Esophagus squamous epithelium (tissue), 5 donors: ENCODE measurements at regions not wholly inside any gene's neighbourhood (a gene's known extent, or its start where the extent isn't known, plus 50 kb on each side); places are given as distances from the start of the nearest gene placed in this dataset.

ENCODE experiments used
- DNase-seq: peaks from one replicate; lab custom pipeline; 2025; lab: John Stamatoyannopoulos, UW
- H3K27ac ChIP-seq, 4 donors: fragments of 200-600 bp; sonication (generic); one replicate each; pipeline ENCODE4 v1.5.1; 2016 to 2019; ENCODE audit warnings: mild to moderate bottlenecking in 1 of 4
- H3K27me3 ChIP-seq, 4 donors: fragments of 200-600 bp; sonication (generic); 1 replicate in 3 of 4; 2 replicates in 1 of 4; pipeline versions ENCODE4 v1.5.1 to v1.6.0; 2017 to 2021; ENCODE audit warnings: antibody characterized with exemption in 1 of 4
- H3K36me3 ChIP-seq, 3 donors: fragments of 200-600 bp; sonication (generic); one replicate each; pipeline ENCODE4 v1.5.1; 2016 to 2019
- H3K4me1 ChIP-seq, 3 donors: fragments of 200-600 bp; sonication (generic); one replicate each; pipeline ENCODE4 v1.5.1; 2017 to 2019
- H3K4me3 ChIP-seq, 4 donors: fragments of 200-600 bp; sonication (generic); 1 replicate in 3 of 4; 2 replicates in 1 of 4; pipeline ENCODE4 v1.5.1; 2016 to 2019; ENCODE audit warnings: mild to moderate bottlenecking in 2 of 4, moderate library complexity in 1 of 4
- H3K9me3 ChIP-seq, 3 donors: fragments of 200-600 bp; sonication (generic); one replicate each; pipeline ENCODE4 v1.5.1; 2016 to 2019
- CTCF ChIP-seq, 6 experiments: fragments of 450-650 bp in 4 of 6; fragments of 200-600 bp in 2 of 6; sonication (generic) in 2 of 6; IDR thresholded peaks; one replicate each; pipeline ENCODE4 v1.5.1; 2016 to 2019; ENCODE audit warnings: antibody characterized with exemption in 6 of 6, mild to moderate bottlenecking in 4 of 6, moderate library complexity in 4 of 6
- POLR2A ChIP-seq, 4 donors: fragments of 450-650 bp; IDR thresholded peaks; one replicate each; pipeline ENCODE4 v1.6.1; 2017; ENCODE audit warnings: antibody characterized with exemption in 4 of 4, mild to moderate bottlenecking in 4 of 4, moderate library complexity in 3 of 4
- WGBS, 2 donors: methylation state at CpG; one replicate each; pipeline ENCODE4 v1.1.5; 2018; 5-methylcytosine and 5-hydroxymethylcytosine counted together
- intact Hi-C: fragments of 100-400 bp; cut with DNase I; formaldehyde crosslinking; loops from one replicate; pipeline ENCODE4 v1.15.0; 2022
- donor health status: DM: yes; HTN: yes; CAD: no.

GRCh38 chr6:89023591-89024441, 56.7 kb upstream of the PNRC1 start:
- intact Hi-C loops = no loop called here
- TF ChIP-seq CTCF (IDR thresholded peaks at IDR 0.05) (no peak), POLR2A (IDR thresholded peaks at IDR 0.05) (no peak)
- Histone ChIP-seq H3K9me3 (no peaks in the 10 kb centered on the region), H3K4me1 (peaks cover 16 to 55% (median 32%) of the 10 kb centered on the region in 3 donors), H3K27ac (peak overlapping the region; percentile 62 to 85 (median 80)), H3K36me3 (no peaks in the 10 kb centered on the region), H3K27me3 (no peaks in the 10 kb centered on the region), H3K4me3 (no peak overlapping the region)
- WGBS, 2 donors = 31 to 62% methylated on average over 3 to 4 of the region's 4 CpGs
- no peak for DNase-seq

GRCh38 chr6:89022798-89023197, 57.8 kb upstream of the PNRC1 start:
- no peaks in the 10 kb centered on the region for H3K36me3 ChIP-seq
- H3K9me3 ChIP-seq = no peaks in the 10 kb centered on the region
- peak overlapping the region; percentile 15 to 85 (median 71) for H3K27ac ChIP-seq
- peaks cover 16 to 59% (median 32%) of the 10 kb centered on the region in 3 donors for H3K4me1 ChIP-seq
- H3K27me3 ChIP-seq = no peaks in the 10 kb centered on the region
- H3K4me3 ChIP-seq = no peak overlapping the region
- no peak for TF ChIP-seq CTCF (IDR thresholded peaks at IDR 0.05)
- no peak for TF ChIP-seq POLR2A (IDR thresholded peaks at IDR 0.05)
- intact Hi-C loops = no loop called here
- no peak for DNase-seq

DNA sequence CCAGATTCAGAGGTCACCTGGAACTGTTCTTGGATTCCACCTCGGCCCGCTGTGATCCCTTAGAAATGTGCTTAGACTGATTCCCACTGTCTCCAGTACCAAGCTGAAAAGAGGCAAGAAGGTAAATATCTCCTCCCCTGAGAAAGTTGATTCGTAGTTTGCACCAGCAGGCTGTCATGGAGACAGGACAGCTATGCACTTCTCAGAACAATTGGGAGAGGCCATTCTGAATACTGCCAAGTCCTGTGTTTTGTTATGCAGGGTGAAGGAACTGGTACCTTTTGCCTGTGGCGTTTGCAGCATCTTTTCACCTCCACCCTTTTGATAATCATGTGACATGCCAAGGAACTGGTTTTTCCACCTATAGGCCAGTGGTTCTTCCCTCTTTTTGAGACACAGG, 58.2 kb upstream of the RNGTT start:
- Histone ChIP-seq H3K4me1 (peaks cover 16 to 59% (median 32%) of the 10 kb centered on the region in 3 donors), H3K27me3 (no peaks in the 10 kb centered on the region), H3K4me3 (no peak overlapping the region), H3K27ac (peak overlapping the region; percentile 57 to 85 (median 69)), H3K9me3 (no peaks in the 10 kb centered on the region), H3K36me3 (no peaks in the 10 kb centered on the region)
- TF ChIP-seq CTCF (IDR thresholded peaks at IDR 0.05) (no peak), POLR2A (IDR thresholded peaks at IDR 0.05) (no peak)
- DNase-seq = no peak
- 30 to 58% methylated on average over 4 of the region's 4 CpGs for WGBS, 2 donors
- intact Hi-C loops = no loop called here

- Histone ChIP-seq H3K4me3 (no peak overlapping the region), H3K27ac (no peak overlapping the region), H3K4me1 (peaks cover 0 to 5% (median 0%) of the 10 kb centered on the region in 3 donors), H3K9me3 (no peaks in the 10 kb centered on the region), H3K36me3 (no peaks in the 10 kb centered on the region), H3K27me3 (no peaks in the 10 kb centered on the region)
- 93% methylated on average over 2 of the region's 2 CpGs for WGBS, 2 donors
- no peak for DNase-seq
- intact Hi-C loops = no loop called here
- TF ChIP-seq CTCF (IDR thresholded peaks at IDR 0.05) = no peak
- no peak for TF ChIP-seq POLR2A (IDR thresholded peaks at IDR 0.05)
Measured at GRCh38 chr6:89015971-89016370, 52.6 kb upstream of the RNGTT start.

DNA sequence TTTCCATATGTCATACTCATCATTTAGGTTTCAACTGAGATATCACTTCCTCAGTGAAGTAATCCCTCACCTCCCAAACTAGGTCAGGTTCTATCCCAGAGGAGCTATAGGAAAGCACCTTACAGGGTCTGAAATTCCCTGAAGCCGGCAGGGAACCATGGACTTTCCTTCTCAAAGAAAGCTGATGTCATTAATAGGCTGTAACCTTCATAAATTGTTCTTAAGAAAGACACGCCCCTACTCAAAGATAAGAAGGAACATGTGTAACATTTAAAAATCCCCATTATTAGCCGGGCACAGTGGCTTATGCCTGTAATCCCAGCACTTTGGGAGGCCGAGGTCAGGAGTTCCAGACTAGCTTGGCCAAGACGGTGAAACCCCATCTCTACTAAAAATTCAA, 50.0 kb upstream of the RNGTT start:
- Histone ChIP-seq H3K4me3 (no peak overlapping the region), H3K27ac (no peak overlapping the region), H3K4me1 (peaks cover 0 to 5% (median 0%) of the 10 kb centered on the region in 3 donors), H3K27me3 (no peaks in the 10 kb centered on the region), H3K9me3 (no peaks in the 10 kb centered on the region), H3K36me3 (no peaks in the 10 kb centered on the region)
- 42 to 67% methylated on average over 5 of the region's 5 CpGs for WGBS, 2 donors
- TF ChIP-seq CTCF (IDR thresholded peaks at IDR 0.05) = no peak
- TF ChIP-seq POLR2A (IDR thresholded peaks at IDR 0.05) = no peak
- intact Hi-C loops = no loop called here
- no peak for DNase-seq
